NT2/D1 (cell line): ENCODE measurements at regions not wholly inside any gene's neighbourhood (a gene's known extent, or its start where the extent isn't known, plus 50 kb on each side); places are given as distances from the start of the nearest gene placed in this dataset.

Experiments
- DNase-seq: peaks from one replicate; pipeline ENCODE4 v3.0.0-alpha.2; 2011; ENCODE audit warnings: low read depth, low spot score
- H3K27me3 ChIP-seq: 2 replicates; pipeline ENCODE4 v1.6.0; 2011; ENCODE audit warnings: mild to moderate bottlenecking; ENCODE audit not compliant: insufficient read length, insufficient read depth
- H3K36me3 ChIP-seq: 2 replicates; pipeline ENCODE4 v1.6.1; 2011; ENCODE audit warnings: mild to moderate bottlenecking, low read length, mixed read lengths; ENCODE audit not compliant: insufficient read depth, insufficient read length
- H3K4me1 ChIP-seq: 2 replicates; pipeline ENCODE4 v1.5.1; 2011; ENCODE audit not compliant: insufficient read depth, insufficient read length
- H3K4me3 ChIP-seq: 2 replicates; pipeline ENCODE4 v1.5.1; 2011; ENCODE audit warnings: low read depth; ENCODE audit not compliant: insufficient read length
- H3K9ac ChIP-seq: 2 replicates; pipeline ENCODE4 v1.6.0; 2011; ENCODE audit warnings: low read depth; ENCODE audit not compliant: insufficient read length
- H3K9me3 ChIP-seq: 2 replicates; pipeline ENCODE4 v1.5.1; 2011; ENCODE audit warnings: mild to moderate bottlenecking, low read length; ENCODE audit not compliant: insufficient read depth
- SUZ12 ChIP-seq: IDR thresholded peaks from 2 replicates; pipeline ENCODE4 v1.6.1; 2011; ENCODE audit not compliant: insufficient read length, insufficient read depth; ENCODE audit errors: extremely low read depth
- YY1 ChIP-seq: IDR thresholded peaks from 2 replicates; pipeline ENCODE4 v1.6.1; 2011; ENCODE audit not compliant: insufficient read length, insufficient read depth
- ZNF274 ChIP-seq: IDR thresholded peaks from 2 replicates; pipeline ENCODE4 v1.6.1; 2011; ENCODE audit warnings: mild to moderate bottlenecking, low read depth, low read length

- DNase-seq, result no peak
- Histone ChIP-seq H3K36me3 (no peaks in the 10 kb centered on the region), H3K4me3 (no peak overlapping the region)
Measured at GRCh38 chr2:151175864-151176263, 85.8 kb downstream of the RBM43 start.

GRCh38 chr2:151174127-151174526 lies 87.5 kb downstream of the RBM43 start:
- Histone ChIP-seq H3K4me3 (no peak overlapping the region), H3K36me3 (no peaks in the 10 kb centered on the region), H3K4me1 (no peaks in the 10 kb centered on the region), H3K9ac (no peak overlapping the region), H3K27me3 (no peaks in the 10 kb centered on the region), H3K9me3 (no peaks in the 10 kb centered on the region)
- TF ChIP-seq SUZ12, result no peak
- TF ChIP-seq ZNF274, result no peak
- TF ChIP-seq YY1, result no peak
- DNase-seq, result no peak

More at GRCh38 chr2:151175864-151176263, 85.8 kb downstream of the RBM43 start:
- H3K9me3 ChIP-seq, result no peaks in the 10 kb centered on the region
- no peak overlapping the region for H3K9ac ChIP-seq
- H3K27me3 ChIP-seq, result no peaks in the 10 kb centered on the region
- H3K4me1 ChIP-seq, result no peaks in the 10 kb centered on the region
- TF ChIP-seq YY1 (no peak), ZNF274 (no peak), SUZ12 (no peak)

GRCh38 chr2:151171186-151171585 lies 90.5 kb downstream of the RBM43 start:
- Histone ChIP-seq H3K27me3 (no peaks in the 10 kb centered on the region), H3K4me1 (no peaks in the 10 kb centered on the region), H3K4me3 (no peak overlapping the region), H3K9ac (no peak overlapping the region), H3K36me3 (no peaks in the 10 kb centered on the region), H3K9me3 (no peaks in the 10 kb centered on the region)
- no peak for TF ChIP-seq ZNF274
- DNase-seq, result no peak

GRCh38 chr2:151166410-151166809 lies 95.3 kb downstream of the RBM43 start:
- TF ChIP-seq YY1 (no peak), ZNF274 (no peak), SUZ12 (no peak)
- Histone ChIP-seq H3K9ac (no peak overlapping the region), H3K36me3 (no peaks in the 10 kb centered on the region), H3K4me3 (no peak overlapping the region), H3K4me1 (no peaks in the 10 kb centered on the region), H3K27me3 (no peaks in the 10 kb centered on the region), H3K9me3 (no peaks in the 10 kb centered on the region)
- DNase-seq, result no peak

GRCh38 chr2:151165105-151165684 lies 96.5 kb downstream of the RBM43 start:
- H3K4me3 ChIP-seq, result no peak overlapping the region
- no peak for DNase-seq
- H3K27me3 ChIP-seq, result no peaks in the 10 kb centered on the region
- no peaks in the 10 kb centered on the region for H3K4me1 ChIP-seq
- TF ChIP-seq YY1 (no peak), ZNF274 (no peak), SUZ12 (no peak)
- H3K9ac ChIP-seq, result no peak overlapping the region
- no peaks in the 10 kb centered on the region for H3K9me3 ChIP-seq
- H3K36me3 ChIP-seq, result no peaks in the 10 kb centered on the region

GRCh38 chr2:151161821-151162551 lies 99.7 kb downstream of the RBM43 start:
- H3K4me3 ChIP-seq, result no peak overlapping the region
- no peaks in the 10 kb centered on the region for H3K36me3 ChIP-seq
- TF ChIP-seq SUZ12 (no peak), YY1 (no peak), ZNF274 (no peak)
- no peak overlapping the region for H3K9ac ChIP-seq
- H3K4me1 ChIP-seq, result no peaks in the 10 kb centered on the region
- no peak for DNase-seq
- H3K27me3 ChIP-seq, result no peaks in the 10 kb centered on the region
- H3K9me3 ChIP-seq, result no peaks in the 10 kb centered on the region

- H3K27me3 ChIP-seq, result no peaks in the 10 kb centered on the region
- H3K4me3 ChIP-seq, result no peak overlapping the region
- TF ChIP-seq ZNF274 (no peak), YY1 (no peak), SUZ12 (no peak)
- H3K9me3 ChIP-seq, result no peaks in the 10 kb centered on the region
- no peak for DNase-seq
- no peaks in the 10 kb centered on the region for H3K4me1 ChIP-seq
- H3K9ac ChIP-seq, result no peak overlapping the region
- H3K36me3 ChIP-seq, result no peaks in the 10 kb centered on the region
Measured at GRCh38 chr2:151159109-151159662, 102.5 kb downstream of the RBM43 start.
